T-helper 22 cell (primary cell): ENCODE measurements at regions not wholly inside any gene's neighbourhood (a gene's known extent, or its start where the extent isn't known, plus 50 kb on each side); places are given as distances from the start of the nearest gene placed in this dataset.

Source experiments
- DNase-seq: peaks from one replicate; pipeline ENCODE4 v3.0.0-alpha.2; 2020; ENCODE audit warnings: low read depth

DNA sequence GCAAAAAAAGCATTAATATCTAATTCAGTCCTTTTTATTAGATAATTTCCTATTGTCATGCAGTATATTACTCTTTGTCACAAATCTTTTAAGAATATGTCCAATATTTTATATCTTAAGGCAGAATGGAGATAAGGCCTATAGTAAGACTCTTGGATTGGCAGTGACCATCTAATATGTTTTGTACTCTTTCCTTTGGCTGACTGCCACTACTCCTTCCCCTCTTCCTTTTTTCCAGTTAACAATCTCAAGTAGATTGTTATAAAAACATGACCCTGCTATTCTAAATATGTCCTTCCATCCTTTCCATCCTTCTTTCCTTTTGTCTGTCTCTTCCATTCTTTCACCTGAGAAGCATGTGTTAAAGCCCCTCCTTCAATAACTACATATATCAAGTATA lies 92.8 kb upstream of the TMEM168 start:
- no peak for DNase-seq

DNA sequence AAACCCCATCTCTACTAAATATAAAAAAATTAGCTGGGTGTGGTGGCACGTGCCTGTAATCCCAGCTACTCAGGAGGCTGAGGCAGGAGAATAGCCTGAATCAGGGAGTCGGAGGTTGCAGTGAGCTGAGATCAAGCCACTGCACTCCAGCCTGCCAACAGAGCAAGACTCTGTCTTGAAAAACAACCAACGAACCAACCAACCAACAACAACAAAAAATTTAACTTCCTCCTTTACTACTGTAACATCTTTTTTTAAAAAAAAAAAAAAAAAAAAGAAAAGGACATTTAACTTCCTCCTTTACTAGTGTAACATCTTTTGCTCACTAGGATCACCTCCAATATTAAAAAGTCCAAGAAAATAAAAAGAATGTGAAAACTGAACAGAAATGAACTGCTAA lies 92.3 kb upstream of the TMEM168 start:
- DNase-seq, result no peak

DNA sequence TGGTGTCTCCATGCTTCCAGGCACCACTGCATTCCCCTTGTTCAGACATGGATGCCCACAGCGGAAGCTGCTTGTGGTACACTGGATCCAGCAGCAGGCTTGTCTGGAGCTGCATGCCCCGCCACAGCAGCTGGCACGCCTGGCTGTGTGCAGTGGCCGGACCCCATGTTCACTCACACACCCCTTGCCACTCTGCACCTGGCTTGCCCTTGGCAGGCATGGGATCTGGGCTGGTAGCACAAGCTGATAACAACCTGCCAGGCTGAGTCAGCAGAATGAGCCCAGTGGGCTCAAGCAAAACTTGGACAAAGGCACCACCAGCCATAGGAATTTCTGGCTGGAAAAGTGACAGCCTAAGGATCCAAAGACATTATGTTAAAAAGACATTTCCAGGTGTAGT lies 91.8 kb upstream of the TMEM168 start:
- DNase-seq, result no peak

DNA sequence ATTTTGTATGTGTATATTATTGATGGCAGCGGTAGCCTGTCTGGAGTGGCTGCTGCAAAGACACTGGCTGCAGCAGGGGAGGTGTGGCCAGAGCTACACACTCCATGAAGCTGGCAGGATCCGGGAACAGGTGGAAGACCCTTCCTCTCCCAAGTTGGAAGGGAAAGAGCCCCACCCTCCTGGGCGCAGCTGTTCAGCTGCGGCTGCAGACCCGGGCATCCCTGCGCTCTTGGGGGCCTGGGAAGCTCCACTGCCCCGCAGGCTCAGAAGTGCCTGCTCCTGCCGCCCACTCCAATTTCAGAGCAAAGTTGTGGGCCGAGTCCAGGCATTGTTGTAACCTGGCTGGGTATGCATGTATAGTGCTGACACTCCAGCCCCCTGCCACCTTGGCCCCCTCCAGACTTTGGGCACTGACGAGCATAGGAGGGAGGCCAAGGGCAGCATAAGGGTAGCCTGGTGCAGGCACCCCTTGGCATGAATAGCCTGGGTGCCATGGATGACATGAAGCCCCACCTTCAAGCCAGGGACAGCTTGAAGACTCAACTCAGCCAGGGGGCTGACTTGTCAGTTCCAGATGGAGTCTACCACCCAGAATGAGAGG lies 90.7 kb upstream of the TMEM168 start:
- DNase-seq, result no peak

DNA sequence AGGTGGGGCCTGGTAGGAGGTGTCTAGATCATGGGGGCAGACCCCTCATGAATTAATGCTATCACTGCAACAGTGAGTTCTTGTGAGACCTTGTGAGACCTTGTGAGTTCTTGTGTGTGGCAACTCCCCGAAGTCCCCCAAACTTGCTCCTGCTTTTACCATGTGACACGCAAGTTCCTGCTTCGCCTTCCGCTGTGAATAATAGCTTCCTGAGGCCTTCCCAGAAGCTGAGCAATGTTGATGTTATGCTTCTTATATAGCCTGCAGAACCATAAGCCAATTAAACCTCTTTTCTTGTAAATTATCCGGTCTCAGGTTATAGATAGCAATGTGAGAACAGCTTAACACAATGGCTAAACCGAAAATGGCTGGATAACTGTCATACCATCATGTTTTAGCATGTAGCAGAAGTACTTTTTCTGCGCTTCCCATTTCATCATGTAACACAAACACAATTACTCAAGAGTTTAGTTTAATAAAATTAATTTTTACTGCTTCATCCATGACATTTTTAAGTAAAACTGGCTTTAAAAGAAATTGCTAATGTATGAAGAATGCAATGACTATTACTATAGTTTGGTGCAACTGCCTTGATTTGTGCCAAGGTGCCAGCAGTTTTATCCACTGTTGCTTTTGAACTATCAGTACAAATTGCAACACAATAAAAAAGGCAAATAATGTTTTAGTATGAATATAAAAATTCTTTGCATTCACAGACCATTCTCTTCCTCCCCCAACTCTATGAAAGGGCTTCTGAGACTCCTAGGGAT lies 87.7 kb upstream of the TMEM168 start:
- no peak for DNase-seq

DNA sequence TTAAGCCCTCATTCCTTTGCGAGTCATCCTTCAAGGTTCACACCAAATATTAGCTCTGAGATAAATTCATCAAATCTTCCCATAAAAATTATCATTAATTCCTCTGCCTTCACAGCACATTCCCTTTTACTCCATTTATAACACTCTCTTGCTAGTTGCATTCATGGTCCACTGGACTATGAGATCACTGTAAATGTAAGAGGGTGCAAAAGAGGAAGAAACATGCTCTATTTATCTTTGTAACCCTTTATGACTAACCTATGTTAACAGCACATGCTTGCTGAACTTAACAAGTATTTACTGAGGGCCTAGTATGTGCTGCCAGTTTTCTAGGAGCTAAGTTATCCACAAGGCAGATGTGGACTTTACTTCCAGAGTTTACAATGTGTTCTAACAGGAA lies 86.7 kb upstream of the TMEM168 start:
- no peak for DNase-seq

DNA sequence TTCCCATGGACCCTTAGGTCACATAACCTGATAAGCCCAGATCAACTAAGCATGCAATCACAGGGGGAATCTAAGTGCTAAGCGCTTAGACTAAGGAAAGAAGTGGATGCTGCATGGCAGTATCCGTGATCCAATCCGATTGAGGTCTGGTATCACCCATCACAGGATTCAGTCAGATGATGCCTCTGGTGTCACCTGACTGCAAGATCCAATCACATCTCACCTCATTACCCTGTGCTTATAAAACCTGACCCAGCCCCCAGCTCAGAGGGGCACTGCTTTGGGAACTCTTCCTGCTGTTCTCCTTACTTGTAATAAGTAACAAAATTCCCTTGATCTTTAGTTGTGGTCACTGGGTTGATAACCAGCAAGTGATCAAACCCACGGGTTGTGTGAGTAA lies 84.7 kb upstream of the TMEM168 start:
- no peak for DNase-seq

DNA sequence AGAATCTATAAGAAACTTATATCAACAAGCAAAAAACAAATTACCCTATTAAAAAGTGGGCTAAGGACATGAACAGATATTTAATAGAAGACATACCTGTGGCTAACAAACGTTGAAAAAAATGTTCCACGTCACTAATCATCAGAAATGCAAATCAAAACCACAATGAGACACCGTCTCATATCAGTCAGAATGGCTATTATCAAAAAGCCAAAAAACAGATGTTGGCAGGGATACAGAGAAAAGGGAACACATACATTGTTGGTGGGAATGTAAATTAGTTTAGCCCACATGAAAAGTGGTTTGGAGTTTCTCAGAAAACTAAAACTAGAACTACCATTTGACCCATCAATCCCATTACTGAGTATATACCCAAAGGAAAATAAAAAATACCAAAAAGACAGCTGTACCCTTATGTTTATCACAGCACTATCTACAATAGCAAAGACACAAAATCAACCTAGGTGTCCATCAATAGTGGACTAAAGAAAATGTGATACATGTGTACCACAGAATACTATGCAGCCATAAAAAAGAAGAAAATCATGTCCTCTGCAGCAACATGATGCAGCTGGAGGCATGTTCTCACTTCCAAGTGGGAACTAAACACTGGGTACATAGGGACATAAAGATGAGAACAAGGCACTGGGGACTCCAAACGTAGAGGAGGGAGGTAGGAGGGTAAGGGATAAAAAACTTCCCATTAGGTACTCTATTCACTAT lies 83.8 kb upstream of the TMEM168 start:
- DNase-seq, result no peak

DNA sequence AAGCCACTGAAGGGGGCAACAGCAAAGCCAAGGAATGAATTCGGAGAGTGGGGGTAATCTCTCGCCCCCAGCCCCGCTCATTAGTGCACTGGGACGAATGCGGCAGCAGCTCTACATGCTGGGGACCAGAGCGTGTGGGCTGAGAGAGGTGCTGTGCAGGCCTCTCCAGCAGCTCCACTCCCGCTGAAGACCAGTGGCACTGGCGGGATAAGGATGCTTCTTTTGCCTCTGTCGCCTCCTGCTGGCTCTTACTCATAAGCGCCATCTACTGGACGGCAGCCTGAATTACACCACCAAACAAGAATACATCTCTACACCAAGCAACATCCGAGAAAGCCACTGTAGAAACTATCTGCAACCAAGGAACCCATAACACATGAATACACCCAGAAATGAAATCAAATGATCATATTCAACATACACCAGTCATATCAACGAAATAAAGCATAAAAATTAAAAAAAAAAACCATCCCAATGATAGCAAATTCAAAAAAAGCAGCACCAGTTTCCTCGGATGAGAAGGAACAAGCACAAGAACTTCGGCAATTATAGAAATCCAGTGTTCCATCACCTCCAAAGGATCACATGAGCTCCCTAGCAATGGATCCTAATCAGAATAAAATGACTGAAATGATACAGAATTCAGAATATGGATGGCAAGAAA lies 79.0 kb upstream of the TMEM168 start:
- DNase-seq, result peak; percentile 5

DNA sequence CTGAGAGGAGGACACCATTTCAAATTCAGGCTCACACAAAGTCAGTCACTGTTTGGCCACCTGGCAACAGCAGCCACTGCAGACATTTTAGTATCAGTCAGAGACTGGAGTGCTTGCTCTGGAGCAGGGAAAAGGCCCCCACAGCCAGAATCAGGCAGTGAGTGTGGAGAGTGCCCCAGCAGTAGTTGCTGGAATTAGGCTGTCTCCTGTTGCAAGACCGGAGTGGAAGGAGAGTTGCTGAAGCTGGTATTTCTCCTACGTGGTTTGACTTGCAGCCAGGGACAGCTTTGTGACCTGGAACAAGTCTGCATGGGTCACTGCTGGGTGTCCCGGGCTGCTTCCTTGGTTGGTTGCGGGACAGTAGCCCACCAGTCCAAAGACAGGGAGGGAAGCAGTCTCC lies 78.4 kb upstream of the TMEM168 start:
- no peak for DNase-seq

DNA sequence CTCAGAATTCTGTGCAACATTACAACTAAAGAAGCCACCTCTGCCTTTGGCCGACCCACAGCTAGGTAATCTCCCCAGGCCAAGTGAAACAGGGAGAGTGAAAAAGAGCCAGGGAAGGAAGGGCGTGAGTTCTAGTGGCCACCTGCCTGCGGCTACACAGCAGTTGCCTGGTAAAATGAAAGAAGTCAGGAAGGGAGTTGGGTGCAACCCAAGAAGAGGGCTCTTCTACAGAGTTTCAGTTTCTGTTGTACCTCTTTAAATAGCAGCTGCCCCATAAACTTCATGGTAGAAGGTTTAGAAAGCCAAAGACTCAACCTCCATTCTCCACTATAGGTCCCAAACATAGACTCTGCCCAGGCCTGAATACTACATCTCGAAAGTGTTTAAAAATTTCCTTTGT lies 76.2 kb upstream of the TMEM168 start:
- DNase-seq, result no peak

DNA sequence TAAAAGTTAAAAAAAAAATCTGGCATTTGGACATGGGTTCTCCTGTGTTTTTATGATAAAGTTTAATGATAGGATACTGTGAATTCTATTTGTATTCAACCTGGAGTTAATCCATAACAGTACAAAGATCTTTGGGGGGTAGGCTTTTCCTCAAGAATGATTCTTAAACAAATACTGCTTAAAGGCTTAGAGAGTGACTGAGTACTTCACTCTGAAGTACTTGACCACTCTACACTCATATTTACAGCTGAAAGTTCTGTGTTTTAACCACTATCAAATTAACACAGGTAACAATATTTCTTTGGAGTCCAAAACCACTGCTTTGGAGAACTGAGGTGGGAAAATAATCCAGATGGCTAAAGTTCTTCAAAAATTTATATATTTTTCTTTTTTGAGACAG lies 74.2 kb upstream of the TMEM168 start:
- DNase-seq, result no peak

DNA sequence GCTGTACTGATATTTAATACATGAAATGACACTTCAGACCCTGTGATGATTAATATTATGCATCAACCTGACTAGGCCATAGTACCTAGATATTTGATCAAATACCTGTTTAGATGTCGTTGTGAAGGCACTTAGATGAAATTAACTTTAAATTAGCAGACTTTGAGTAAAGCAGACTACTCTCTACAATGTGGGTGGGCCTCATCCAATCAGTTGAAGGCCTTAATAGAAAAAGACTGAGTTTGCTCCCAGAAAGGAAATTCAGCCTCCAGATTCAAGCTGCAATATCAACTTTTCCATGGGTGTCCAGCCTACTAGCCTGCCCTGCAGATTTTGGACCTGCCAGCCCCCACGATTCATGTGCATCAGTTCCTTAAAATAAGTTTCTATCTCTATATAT lies 68.6 kb upstream of the TMEM168 start:
- DNase-seq, result no peak

DNA sequence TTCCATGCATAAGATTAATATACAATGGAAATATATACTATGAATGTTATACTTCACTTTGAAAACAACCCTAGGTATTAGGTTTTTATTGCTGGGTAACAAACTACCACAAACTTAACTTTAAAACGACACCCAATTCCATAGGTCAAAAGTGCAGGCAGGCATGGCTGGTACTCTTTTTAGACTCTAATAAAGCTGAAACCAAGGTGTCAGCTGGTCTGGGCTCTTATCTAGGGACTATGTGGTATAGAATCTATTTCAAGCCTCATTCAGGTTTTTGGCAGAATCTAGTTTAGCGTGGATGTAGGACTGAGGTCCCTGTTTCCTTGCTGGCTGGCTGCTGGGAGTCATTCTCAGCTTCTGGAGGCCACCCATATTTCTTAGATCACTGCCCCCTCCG lies 65.0 kb upstream of the TMEM168 start:
- DNase-seq, result no peak

DNA sequence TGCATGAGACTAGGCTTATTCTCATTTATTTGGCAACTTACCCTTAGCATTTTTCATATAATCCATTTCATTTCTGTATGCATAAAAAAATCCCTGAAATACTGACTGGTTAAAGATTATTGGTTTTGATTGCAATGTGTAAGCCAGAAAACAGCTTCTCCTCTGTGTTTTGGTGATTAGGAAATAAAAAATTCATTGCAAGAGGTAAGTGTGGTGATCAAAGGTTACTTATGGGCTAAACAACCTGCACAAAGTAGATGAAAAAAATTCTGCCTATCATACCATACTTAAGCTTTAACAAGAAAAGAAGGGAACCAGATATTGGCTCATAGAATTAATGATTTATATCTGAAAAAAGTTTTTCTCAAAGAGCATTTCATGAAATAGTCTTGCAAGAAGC lies 64.0 kb upstream of the TMEM168 start:
- no peak for DNase-seq

DNA sequence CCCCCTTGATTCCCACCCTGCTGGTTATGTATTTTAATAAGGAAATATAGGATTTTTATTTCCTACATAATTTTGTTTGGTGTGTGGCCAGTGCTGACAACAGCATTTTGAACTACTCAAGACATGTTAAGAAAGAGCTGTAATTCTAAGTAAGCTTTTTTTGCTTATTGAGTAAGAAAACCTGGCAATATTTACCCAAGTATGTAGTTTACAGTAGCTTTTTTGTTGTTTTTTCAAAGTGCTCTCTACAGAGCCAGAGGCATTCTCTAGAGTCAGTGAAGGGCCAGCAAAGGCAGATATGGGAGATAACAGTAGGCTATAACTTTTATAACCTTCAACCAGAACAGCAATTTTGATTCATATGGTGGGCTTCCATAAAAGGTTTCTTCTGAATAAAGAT lies 63.2 kb upstream of the TMEM168 start:
- no peak for DNase-seq

DNA sequence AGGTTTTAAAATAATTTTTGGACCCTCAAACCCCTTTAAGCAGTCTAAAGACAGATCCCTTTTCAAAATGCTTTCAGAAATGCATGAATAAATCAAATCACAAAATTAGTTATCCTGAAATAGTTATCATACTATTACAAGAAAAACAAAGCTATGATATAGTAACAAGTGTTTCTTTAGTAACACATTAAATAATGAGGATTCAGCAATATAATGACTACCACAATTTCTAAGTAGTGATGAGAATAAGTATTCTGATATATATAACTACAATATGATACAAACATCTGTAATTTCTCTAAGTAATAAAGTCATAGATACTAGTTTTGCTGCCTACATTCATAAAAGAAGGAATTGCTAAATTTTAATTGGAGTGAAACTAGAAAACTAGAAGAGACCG lies 53.0 kb upstream of the TMEM168 start:
- no peak for DNase-seq
